Fibroblast of skin of right biceps (primary cell): ENCODE measurements at regions not wholly inside any gene's neighbourhood (a gene's known extent, or its start where the extent isn't known, plus 50 kb on each side); places are given as distances from the start of the nearest gene placed in this dataset.
"Not testable (repeated sequence)": the region's sequence is repeated elsewhere in the genome, so short reads cannot be mapped to it uniquely, and the experiment has no call there.

Experiments used
- DNase-seq: peaks from one replicate; pipeline ENCODE4 v3.0.0-alpha.2; 2013

GRCh38 chr6:113361014-113361645 is 496.0 kb upstream of the MARCKS start:
- DNase-seq = peak; percentile 90

DNA sequence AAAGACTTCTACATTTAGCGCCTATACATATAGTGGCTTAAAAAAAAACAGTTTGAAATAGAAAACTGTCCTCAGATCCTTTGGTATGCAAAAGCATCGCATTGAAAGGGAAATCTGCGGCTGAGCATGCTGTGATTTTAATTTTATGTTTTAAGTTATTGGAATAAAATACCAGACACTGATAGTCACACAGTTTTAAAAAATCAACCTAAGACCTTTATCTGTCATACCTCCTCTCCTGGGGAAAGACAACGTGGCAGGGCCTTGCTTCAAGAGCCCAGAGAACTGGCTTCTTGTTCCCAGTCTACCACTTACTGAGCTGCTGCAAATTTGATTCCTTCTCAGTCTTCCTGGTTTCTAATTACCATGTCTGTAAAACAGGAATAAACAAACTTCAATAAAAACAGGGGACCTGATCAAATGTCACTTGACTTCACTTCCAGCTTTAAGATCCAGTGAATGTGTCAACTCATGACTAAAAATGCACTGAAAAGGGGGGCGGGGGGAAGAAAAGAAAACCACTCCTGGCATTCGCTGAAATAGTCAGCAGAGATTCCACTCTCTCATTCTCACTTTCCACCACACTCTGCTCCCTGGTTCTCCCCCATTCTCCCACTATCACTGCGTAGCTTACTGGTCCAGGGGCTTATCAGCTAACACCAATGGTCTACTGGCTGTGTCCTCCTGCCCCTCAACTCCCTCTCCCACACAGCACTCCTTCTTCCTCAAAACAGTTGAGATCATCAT is 494.7 kb upstream of the MARCKS start:
- peak; percentile 81 for DNase-seq

- peak; percentile 60 for DNase-seq
Measured at GRCh38 chr6:113363048-113363798, 493.9 kb upstream of the MARCKS start.

DNA sequence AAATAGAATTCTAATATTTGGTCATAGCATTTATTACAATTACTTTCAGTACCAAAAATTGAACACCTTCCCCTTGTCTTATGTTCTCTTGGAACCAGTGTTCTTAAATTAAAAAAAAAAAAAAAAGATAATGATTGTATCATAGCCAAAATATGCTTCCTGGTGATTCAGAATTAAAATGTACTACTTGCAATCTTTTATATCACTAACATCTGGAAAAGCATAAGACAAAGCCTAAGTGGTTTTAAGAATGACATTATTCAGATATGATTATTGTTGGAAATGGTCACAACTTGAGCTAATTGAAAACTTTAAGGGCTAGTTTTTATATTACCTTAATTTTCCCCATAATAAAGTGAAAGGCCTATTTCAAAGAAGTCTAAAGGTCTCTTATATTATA is 493.3 kb upstream of the MARCKS start:
- DNase-seq = peak; percentile 72

GRCh38 chr6:113364766-113365165 is 492.4 kb upstream of the MARCKS start:
- DNase-seq = peak; percentile 79

GRCh38 chr6:113365191-113365590 is 492.0 kb upstream of the MARCKS start:
- DNase-seq = peak; percentile 91

DNA sequence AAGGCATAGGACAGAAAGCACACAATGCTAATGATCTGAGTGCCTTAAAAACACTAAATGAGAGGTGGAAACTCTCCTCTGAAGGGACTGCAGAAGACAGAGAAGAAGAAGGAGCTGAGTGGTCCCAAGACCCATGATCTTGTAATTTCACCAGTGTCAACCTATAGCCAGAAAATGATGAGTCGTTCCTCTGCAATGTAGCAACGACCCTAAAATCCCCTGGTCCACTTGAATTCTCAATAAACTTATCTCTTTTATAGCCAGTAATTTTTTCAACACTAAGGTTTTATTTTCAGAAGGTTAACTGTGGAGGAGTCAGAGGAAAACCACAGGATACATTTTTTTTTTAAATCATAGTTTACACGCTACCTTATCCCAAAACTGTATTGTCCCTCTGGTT is 490.6 kb upstream of the MARCKS start:
- peak; percentile 55 for DNase-seq

DNA sequence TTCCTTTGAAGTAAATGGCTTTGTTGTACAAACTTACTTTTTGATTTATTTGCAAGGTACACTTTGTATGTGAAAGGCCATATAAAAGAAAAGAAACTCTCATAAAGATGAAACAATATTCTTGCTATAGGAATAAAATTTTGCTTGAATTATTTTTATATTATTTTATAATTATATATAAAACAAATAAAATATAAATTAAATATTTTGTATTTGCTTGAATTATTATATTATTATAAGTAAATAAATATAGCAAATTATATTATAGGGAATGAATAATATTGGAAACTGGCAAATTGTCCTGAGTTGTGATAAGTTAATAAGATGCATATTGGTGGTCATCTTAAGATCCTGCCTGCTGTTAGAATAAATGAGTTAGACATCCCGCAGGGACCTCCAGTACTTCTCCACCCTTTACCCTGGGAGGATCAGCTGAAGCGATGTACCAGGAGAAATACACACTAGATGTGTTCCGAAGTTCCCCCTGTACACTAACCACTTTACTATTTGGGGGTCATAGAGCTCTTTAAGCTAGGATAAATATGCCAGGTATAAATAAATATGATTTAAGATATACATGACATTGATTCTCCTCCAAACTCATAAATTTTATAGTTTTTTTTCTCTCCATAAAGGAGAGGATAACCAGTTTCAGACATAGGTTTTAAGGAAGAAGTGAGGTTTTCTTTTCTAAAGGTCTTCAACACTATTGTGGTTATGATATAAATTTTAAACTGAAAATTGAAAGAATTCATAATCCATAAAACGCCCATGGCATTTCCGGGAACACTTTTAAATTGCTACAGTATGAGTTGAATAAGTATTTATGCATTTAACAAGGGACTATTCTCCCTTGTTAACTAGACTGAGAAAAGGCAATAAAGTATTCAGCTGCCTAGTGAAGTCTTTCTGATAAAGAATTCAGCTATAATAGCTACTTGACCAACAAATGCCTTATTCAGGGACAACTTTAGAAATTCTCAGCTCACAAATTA is 486.3 kb upstream of the MARCKS start:
- peak; percentile 59 for DNase-seq

- not testable (repeated sequence) for DNase-seq
Measured at GRCh38 chr6:113375466-113375865, 481.7 kb upstream of the MARCKS start.

DNA sequence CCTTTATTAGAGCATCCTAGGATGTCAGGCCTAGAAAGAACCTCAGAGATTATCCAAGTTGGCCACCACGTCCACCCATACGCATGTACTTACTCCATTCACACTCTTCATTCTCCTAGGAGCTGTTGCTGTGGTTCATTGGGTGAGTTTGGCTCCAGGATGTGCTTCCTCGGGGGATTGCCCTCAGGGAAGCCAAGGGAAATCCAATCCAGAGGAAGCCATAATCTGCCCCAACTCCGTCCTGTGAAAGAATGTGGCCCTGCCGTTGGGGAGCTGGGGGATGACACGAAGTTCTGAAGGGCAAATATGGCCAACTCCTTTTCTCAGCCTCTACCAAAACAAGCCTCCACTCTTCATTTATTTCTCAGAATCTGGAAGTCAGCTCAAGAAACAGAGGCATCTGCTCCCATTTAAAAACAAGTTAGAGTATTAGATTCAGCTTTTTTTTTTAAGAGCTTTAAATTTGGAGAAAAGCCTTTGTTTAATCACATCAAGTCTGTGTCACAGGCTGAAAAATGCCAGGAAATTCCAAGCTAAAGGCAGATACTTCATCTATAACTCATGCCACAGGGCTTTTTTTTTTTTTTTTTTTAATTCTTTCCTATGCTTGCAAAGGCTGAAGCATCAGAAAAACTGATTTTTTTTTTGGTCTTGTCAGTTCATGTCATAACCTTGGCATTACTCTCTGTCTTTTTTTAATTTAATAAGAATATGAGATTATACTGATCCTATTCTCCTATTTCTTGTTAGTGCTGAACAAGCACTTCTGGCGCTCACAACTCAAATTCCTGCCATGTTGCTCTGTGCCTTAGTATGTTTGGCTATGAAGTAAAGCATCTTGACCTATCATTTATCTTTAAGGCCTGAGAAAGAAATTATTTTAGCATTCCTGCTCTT is 480.9 kb upstream of the MARCKS start:
- peak; percentile 97 for DNase-seq

GRCh38 chr6:113376847-113377165 is 480.3 kb upstream of the MARCKS start:
- no peak for DNase-seq

DNA sequence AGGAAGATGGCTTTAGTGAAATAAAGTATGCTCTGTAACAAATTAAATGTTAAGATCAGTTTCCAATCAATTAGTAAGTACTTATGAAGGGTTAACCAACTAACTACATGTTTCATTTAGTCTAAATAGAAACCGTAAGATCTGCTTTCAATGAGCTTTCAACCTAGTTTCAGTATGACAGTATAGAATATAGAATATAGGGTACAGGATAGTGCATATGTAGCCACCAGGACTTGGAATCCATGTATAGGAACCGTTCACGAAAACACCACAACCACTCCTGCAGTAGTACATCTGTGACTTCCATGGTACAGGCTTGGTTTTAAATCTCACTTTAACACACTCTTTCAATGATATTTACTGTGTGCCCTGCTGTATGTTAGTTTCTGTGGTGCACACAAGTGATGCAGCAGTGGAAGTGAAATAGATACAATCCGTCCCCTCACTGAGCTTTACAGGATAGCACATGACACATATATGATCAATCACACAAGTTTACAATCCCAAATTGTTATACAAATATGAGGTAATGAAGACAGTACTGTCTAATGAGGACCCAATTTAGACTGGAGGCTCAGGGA is 479.7 kb upstream of the MARCKS start:
- no peak for DNase-seq

DNA sequence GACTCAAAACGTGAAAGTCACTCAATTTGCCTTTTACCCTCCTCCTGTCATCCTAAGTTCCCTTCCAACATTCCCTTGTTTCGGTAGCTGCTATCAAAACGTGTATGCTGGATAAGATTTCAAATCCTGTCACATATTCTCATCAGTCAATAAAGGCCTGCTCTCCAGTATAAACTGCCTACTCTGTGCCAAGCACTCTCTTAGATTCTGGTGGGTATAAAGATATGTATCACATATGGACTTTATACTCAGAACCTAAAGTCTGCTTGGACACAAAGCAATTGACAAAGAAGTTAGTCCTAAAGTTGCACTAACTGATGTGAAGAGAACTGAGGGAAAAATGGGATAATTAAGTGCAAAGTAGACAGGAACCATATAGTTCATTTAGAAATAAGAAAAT is 476.6 kb upstream of the MARCKS start:
- DNase-seq = no peak

- no peak for DNase-seq
Measured at GRCh38 chr6:113381232-113381631, 475.9 kb upstream of the MARCKS start.

DNA sequence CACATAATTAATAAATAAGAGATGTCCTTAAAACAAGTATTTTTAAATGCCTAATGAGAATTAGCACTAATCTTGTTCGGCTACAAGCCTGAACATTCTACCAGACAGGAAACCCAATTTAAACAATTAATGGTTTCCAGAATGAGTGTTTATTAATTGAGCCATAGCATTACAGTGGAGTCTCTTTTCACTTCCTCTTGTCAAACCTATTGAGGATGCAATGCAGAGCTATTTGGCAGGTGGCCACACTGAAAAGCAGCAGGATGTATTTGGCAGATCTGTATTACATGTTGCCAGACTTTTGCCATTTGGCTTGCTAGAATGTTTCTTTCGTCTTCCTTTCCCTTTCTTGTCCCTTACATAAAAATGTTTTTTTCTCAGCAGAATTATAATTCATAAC is 475.2 kb upstream of the MARCKS start:
- peak; percentile 83 for DNase-seq

DNA sequence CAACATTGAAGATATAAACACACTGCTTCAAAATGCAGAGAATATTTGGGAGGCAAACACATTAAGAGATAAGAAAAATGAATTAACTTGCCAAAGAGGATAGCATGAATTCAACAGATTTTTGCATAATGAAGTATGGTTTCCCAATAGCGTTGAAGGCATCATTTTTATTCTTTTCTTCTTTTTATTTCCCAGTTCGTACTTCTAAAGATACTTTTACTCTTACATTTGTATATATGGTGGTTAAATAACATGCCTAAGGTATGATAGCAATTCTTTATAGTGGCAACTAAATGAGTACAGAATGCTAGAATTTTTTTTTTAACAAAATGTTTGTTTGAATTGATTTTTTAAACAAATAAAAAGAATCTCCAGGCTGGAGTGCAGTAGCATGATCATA is 473.4 kb upstream of the MARCKS start:
- peak; percentile 35 for DNase-seq

DNA sequence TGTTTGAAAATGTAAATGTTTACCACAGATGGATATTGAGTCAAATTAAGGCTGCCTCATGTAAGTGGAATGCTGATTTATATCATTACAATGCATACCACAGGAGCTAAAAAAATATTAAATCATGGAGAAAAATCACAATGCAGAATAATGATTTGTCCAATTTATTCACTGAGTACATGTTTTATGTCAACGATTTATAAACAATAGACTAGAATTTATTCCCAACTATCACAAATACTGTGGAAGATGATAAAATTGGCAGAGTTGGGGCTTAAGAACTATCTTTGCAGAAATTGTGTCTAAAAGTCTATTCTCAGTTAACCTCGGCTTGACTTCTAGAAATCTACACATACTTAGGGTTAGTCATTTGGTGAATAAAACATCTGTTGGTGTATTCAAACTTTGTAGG is 472.1 kb upstream of the MARCKS start:
- peak; percentile 83 for DNase-seq

GRCh38 chr6:113388996-113389395 is 468.1 kb upstream of the MARCKS start:
- no peak for DNase-seq

DNA sequence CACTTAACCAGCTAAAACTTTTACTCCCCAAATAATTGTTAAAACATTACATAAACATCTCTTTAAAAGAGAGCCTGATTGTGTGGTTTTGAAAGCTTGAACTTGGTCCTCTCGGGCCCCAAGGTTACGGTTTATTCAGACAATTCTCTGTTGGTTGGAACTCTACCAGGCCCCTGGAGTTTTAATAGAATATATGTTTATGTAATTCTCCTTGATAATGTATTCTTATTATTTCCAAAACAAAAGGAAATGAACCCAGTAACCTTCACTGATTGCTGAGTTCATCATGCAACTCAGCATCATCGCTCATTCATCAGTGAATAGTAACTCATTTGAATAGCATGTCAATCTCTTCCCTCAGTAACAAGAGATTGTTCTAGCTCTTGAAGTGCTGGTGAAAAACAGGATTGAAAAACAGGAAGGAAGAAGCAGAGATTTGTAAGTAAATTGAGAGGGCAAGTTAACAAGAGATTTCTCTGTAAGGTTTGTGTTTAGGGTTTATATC is 464.5 kb upstream of the MARCKS start:
- DNase-seq = no peak

GRCh38 chr6:113394216-113394615 is 462.9 kb upstream of the MARCKS start:
- DNase-seq = no peak

DNA sequence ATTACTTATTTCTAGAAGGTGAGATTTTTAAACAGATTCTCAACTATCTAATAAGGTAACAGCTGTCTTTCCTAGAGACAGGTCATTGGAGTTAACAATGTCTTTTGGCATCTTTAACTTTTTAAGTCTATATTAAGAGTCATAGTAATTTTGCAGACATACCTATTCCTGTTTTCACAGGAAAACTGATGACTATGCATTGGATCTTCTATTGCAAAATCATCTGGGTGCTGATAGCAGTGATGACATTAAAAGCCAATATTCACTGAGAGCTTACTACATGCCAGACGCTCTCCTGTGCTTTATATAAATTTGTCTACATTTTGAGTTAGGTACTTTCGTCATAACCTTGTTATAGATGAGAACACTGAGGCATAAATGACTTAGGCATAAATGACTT is 462.4 kb upstream of the MARCKS start:
- DNase-seq = no peak
